Trophoblast cell (in vitro differentiated cells and primary cell): ENCODE measurements at regions not wholly inside any gene's neighbourhood (a gene's known extent, or its start where the extent isn't known, plus 50 kb on each side); places are given as distances from the start of the nearest gene placed in this dataset.

Experiments used
- DNase-seq, 2 donors: peaks; one replicate each; pipeline ENCODE4 v3.0.0-alpha.2; 2016
- H2AFZ ChIP-seq: 2 replicates; pipeline ENCODE4 v1.6.1; 2013; ENCODE audit warnings: low read length, moderate library complexity, mild to moderate bottlenecking; ENCODE audit not compliant: insufficient read depth, poor library complexity
- H2AK5ac ChIP-seq: 2 replicates; pipeline ENCODE4 v1.6.1; 2013; ENCODE audit warnings: mild to moderate bottlenecking, low read length
- H2BK120ac ChIP-seq: 2 replicates; pipeline ENCODE4 v1.6.1; 2013; ENCODE audit warnings: low read length, mild to moderate bottlenecking, moderate library complexity; ENCODE audit not compliant: insufficient read depth, poor library complexity
- H2BK12ac ChIP-seq: 2 replicates; pipeline ENCODE4 v1.6.1; 2013; ENCODE audit warnings: mild to moderate bottlenecking, low read length, moderate library complexity
- H2BK5ac ChIP-seq: 2 replicates; pipeline ENCODE4 v1.6.1; 2013; ENCODE audit warnings: low read length, low read depth, moderate library complexity, mild to moderate bottlenecking; ENCODE audit not compliant: poor library complexity
- H3K14ac ChIP-seq: 2 replicates; pipeline ENCODE4 v1.6.1; 2013; ENCODE audit warnings: mild to moderate bottlenecking, low read length
- H3K18ac ChIP-seq: 2 replicates; pipeline ENCODE4 v1.6.1; 2013; ENCODE audit warnings: mild to moderate bottlenecking, low read length
- H3K23ac ChIP-seq: 2 replicates; pipeline ENCODE4 v1.6.1; 2013; ENCODE audit warnings: low read length
- H3K27ac ChIP-seq: 2 replicates; pipeline ENCODE4 v1.5.1; 2013; ENCODE audit warnings: low read depth, mild to moderate bottlenecking, inconsistent platforms, low read length, moderate library complexity
- H3K27me3 ChIP-seq: 2 replicates; pipeline ENCODE4 v1.6.1; 2013; ENCODE audit warnings: inconsistent platforms, mild to moderate bottlenecking, low read length, moderate library complexity; ENCODE audit not compliant: insufficient read depth
- H3K36me3 ChIP-seq, 2 experiments: 1 replicate in 1 of 2; 2 replicates in 1 of 2; pipeline ENCODE4 v1.6.1; 2013; ENCODE audit warnings: low read length in 2 of 2, mild to moderate bottlenecking in 2 of 2, moderate library complexity in 1 of 2; ENCODE audit not compliant: insufficient read depth in 2 of 2, control insufficient read depth in 1 of 2
- H3K4ac ChIP-seq: 2 replicates; pipeline ENCODE4 v1.6.1; 2013; ENCODE audit warnings: low read depth, mild to moderate bottlenecking, low read length, moderate library complexity
- H3K4me1 ChIP-seq, 2 experiments: 1 replicate in 1 of 2; 2 replicates in 1 of 2; pipeline ENCODE4 v1.6.1; 2013; ENCODE audit warnings: low read length in 2 of 2, mild to moderate bottlenecking in 2 of 2, moderate library complexity in 1 of 2; ENCODE audit not compliant: insufficient read depth in 2 of 2, control insufficient read depth in 1 of 2
- H3K4me2 ChIP-seq: 2 replicates; pipeline ENCODE4 v1.6.1; 2013; ENCODE audit warnings: inconsistent platforms, mild to moderate bottlenecking, low read length, moderate library complexity
- H3K4me3 ChIP-seq: 2 replicates; pipeline ENCODE4 v1.5.1; 2013; ENCODE audit warnings: mild to moderate bottlenecking, low read depth, low read length, inconsistent platforms
- H3K79me1 ChIP-seq: one replicate; pipeline ENCODE4 v1.6.1; 2013; ENCODE audit warnings: low read length
- H3K79me2 ChIP-seq: 2 replicates; pipeline ENCODE4 v1.6.1; 2013; ENCODE audit warnings: low read length, mild to moderate bottlenecking; ENCODE audit not compliant: control insufficient read depth, insufficient read depth, poor library complexity
- H3K9ac ChIP-seq: 2 replicates; pipeline ENCODE4 v1.6.1; 2013; ENCODE audit warnings: mild to moderate bottlenecking, low read length
- H3K9me3 ChIP-seq: 2 replicates; pipeline ENCODE4 v1.6.1; 2013; ENCODE audit warnings: low read depth, mild to moderate bottlenecking, control low read depth, inconsistent platforms, low read length; ENCODE audit not compliant: insufficient read depth
- H4K12ac ChIP-seq: 2 replicates; pipeline ENCODE4 v1.6.1; 2013; ENCODE audit warnings: low read depth, mild to moderate bottlenecking, low read length, moderate library complexity
- H4K8ac ChIP-seq: 2 replicates; pipeline ENCODE4 v1.6.1; 2013; ENCODE audit warnings: low read depth, mild to moderate bottlenecking, low read length, moderate library complexity
- H4K91ac ChIP-seq: one replicate; pipeline ENCODE4 v1.6.1; 2013; ENCODE audit warnings: low read depth, mild to moderate bottlenecking, low read length, moderate library complexity
- WGBS: extraction: QIAGEN DNeasy Blood & Tissue Kit; methylation state at CpG from one replicate; pipeline ENCODE4 v1.1.7; 2013; ENCODE audit warnings: missing lambda C conversion rate; ENCODE audit not compliant: insufficient read length, insufficient coverage; ENCODE audit errors: extremely low coverage; 5-methylcytosine and 5-hydroxymethylcytosine counted together

- Histone ChIP-seq H2BK12ac (peak overlapping the region; percentile 8), H4K8ac (no peak overlapping the region), H2AK5ac (no peak overlapping the region), H3K9ac (no peak overlapping the region), H3K27me3 (no peaks in the 10 kb centered on the region), H3K79me1 (peaks cover 6% of the 10 kb centered on the region), H2BK120ac (no peak overlapping the region), H3K14ac (no peak overlapping the region), H2AFZ (no peak overlapping the region), H3K4me2 (no peak overlapping the region), H3K4me1 (peaks cover 0 to 4% of the 10 kb centered on the region in 2 experiments), H3K36me3 (no peaks in the 10 kb centered on the region), H3K79me2 (no peaks in the 10 kb centered on the region), H4K91ac (no peak overlapping the region), H3K4ac (no peak overlapping the region), H3K27ac (no peak overlapping the region), H3K9me3 (no peaks in the 10 kb centered on the region), H4K12ac (no peak overlapping the region), H2BK5ac (no peak overlapping the region), H3K4me3 (no peak overlapping the region), H3K23ac (no peak overlapping the region), H3K18ac (no peak overlapping the region)
- no peak for DNase-seq
- no CpG with 5 or more reads among the region's 1 CpG for WGBS
These were observed 139.8 kb downstream of the HNMT start for GRCh38 chr2:138104071-138104470.

- Histone ChIP-seq H2AK5ac (peak overlapping the region; percentile 90), H2BK5ac (peak overlapping the region; percentile 67), H3K4me3 (no peak overlapping the region), H4K91ac (peak overlapping the region; percentile 90), H3K14ac (peak overlapping the region; percentile 83), H2BK120ac (peak overlapping the region; percentile 83), H3K36me3 (no peaks in the 10 kb centered on the region), H3K79me1 (peaks cover 8% of the 10 kb centered on the region), H3K18ac (no peak overlapping the region), H3K23ac (no peak overlapping the region), H3K4ac (no peak overlapping the region), H3K9ac (no peak overlapping the region), H2BK12ac (peak overlapping the region; percentile 99), H4K8ac (no peak overlapping the region), H3K79me2 (no peaks in the 10 kb centered on the region), H3K4me1 (peaks cover 0 to 4% of the 10 kb centered on the region in 2 experiments), H3K4me2 (no peak overlapping the region), H4K12ac (no peak overlapping the region), H2AFZ (no peak overlapping the region), H3K27ac (peak overlapping the region; percentile 54), H3K9me3 (no peaks in the 10 kb centered on the region), H3K27me3 (no peaks in the 10 kb centered on the region)
- whole genome bisulfite sequencing: no CpG with 5 or more reads among the region's 1 CpG
- DNase-seq: peak; percentile 19 to 75
These were observed 141.1 kb downstream of the HNMT start for GRCh38 chr2:138105358-138105757.

DNA sequence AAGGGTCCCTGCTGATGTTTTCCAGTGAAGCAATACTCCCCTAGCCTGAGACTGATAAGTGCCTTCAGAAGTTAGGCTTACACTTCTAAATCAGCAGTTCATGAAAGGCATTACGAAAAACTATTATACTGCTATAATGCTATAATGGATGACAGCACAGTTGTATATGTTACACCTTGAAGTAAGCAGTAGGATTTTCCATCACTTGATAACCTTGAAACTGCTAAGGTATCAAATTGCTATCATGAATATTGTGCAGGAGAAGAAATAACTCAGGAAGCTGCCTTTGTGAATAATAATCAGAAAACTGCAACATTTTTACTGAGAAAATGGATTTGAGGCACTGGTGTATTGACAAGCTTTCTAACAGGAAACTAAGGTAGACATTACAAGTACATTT, 142.3 kb downstream of the HNMT start:
- Histone ChIP-seq H3K4me2 (no peak overlapping the region), H3K18ac (no peak overlapping the region), H4K12ac (no peak overlapping the region), H4K8ac (no peak overlapping the region), H2BK12ac (no peak overlapping the region), H3K27me3 (no peaks in the 10 kb centered on the region), H3K79me1 (peaks cover 8% of the 10 kb centered on the region), H2AFZ (no peak overlapping the region), H3K79me2 (no peaks in the 10 kb centered on the region), H3K4ac (no peak overlapping the region), H3K27ac (no peak overlapping the region), H3K14ac (no peak overlapping the region), H3K4me1 (peaks cover 0 to 4% of the 10 kb centered on the region in 2 experiments), H3K36me3 (no peaks in the 10 kb centered on the region), H2BK5ac (no peak overlapping the region), H2BK120ac (peak overlapping the region; percentile 66), H3K23ac (no peak overlapping the region), H2AK5ac (no peak overlapping the region), H3K9ac (no peak overlapping the region), H3K4me3 (no peak overlapping the region), H3K9me3 (no peaks in the 10 kb centered on the region), H4K91ac (no peak overlapping the region)
- WGBS: no CpG with 5 or more reads among the region's 1 CpG
- no peak for DNase-seq

DNA sequence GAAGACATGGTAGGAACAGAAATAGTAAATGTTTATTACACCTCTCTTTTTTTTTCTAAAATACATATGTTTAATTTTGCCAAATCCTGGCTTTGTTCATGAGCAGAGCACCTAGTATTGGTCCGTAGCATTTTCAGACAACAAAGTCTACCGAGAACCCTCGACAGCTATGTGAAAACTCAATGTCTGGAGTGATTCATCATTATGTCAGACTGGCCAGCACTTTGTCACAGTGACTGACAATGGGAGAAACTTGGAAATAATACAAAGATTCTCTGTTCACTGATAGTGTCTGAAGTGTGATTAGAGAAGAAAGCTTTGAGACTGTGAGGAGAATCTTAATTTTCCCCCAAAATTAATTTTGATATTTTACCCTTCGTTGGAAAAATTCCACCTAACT, 143.0 kb downstream of the HNMT start:
- no CpG with 5 or more reads among the region's 4 CpGs for WGBS
- H3K79me2 ChIP-seq: no peaks in the 10 kb centered on the region

More for the DNA sequence above, 143.0 kb downstream of the HNMT start:
- H2BK120ac ChIP-seq: no peak overlapping the region
- no peak overlapping the region for H3K4me2 ChIP-seq
- no peak overlapping the region for H2AK5ac ChIP-seq
- no peak overlapping the region for H4K8ac ChIP-seq
- H2BK5ac ChIP-seq: no peak overlapping the region
- DNase-seq: peak in 1 of 2 donors; percentile 31
- no peak overlapping the region for H3K4ac ChIP-seq
- H2AFZ ChIP-seq: no peak overlapping the region
- H2BK12ac ChIP-seq: no peak overlapping the region
- H3K23ac ChIP-seq: no peak overlapping the region
- no peak overlapping the region for H3K4me3 ChIP-seq
- H3K9ac ChIP-seq: no peak overlapping the region
- H4K91ac ChIP-seq: no peak overlapping the region
- no peak overlapping the region for H3K14ac ChIP-seq
- no peaks in the 10 kb centered on the region for H3K27me3 ChIP-seq
- no peaks in the 10 kb centered on the region for H3K36me3 ChIP-seq
- H3K79me1 ChIP-seq: peaks cover 8% of the 10 kb centered on the region
- no peak overlapping the region for H4K12ac ChIP-seq
- no peak overlapping the region for H3K18ac ChIP-seq
- no peaks in the 10 kb centered on the region for H3K9me3 ChIP-seq
- H3K4me1 ChIP-seq: peaks cover 0 to 4% of the 10 kb centered on the region in 2 experiments
- peak overlapping the region; percentile 67 for H3K27ac ChIP-seq
